ENCODE measurements at regions not wholly inside any gene's neighbourhood (a gene's known extent, or its start where the extent isn't known, plus 50 kb on each side); places are given as distances from the start of the nearest gene placed in this dataset.

DNA sequence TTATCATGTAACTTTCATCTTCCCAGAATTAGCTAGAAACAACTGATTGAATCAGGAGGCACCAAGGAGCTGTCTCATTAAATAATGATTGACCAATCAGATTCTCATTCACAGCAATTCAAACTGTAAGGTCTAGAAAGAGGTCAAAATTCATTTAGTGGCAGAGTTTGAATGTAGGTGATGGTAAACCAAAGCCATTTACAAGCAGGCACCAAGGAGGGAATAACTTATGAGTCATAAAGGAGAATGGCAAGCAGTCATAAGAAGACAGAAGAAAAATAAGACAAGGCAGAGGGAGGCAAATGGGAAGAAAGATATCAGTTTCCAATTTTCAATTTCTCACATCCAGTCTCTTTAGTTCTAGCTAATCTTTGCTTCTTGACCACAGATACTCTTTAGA, 52.9 kb upstream of the DEFB112 start:
- intact Hi-C loops (cut with micrococcal nuclease) = no loop called here
- H3K36me3 Mint-ChIP-seq (ENCODE audit: low read depth) = no peaks in the 10 kb centered on the region
- H3K4me1 Mint-ChIP-seq (ENCODE audit: low read depth) = no peaks in the 10 kb centered on the region
- no peak overlapping the region for H3K27ac Mint-ChIP-seq
- DNase-seq (ENCODE audit: low spot score) = no peak
- no peaks in the 10 kb centered on the region for H3K27me3 Mint-ChIP-seq (ENCODE audit: low read depth)
- no peak overlapping the region for H3K4me3 Mint-ChIP-seq (ENCODE audit: low read depth)
- H3K9me3 Mint-ChIP-seq = no peaks in the 10 kb centered on the region

- H3K4me3 Mint-ChIP-seq (ENCODE audit: low read depth) = no peak overlapping the region
- H3K27me3 Mint-ChIP-seq (ENCODE audit: low read depth) = no peaks in the 10 kb centered on the region
- H3K36me3 Mint-ChIP-seq (ENCODE audit: low read depth) = no peaks in the 10 kb centered on the region
- no peak overlapping the region for H3K27ac Mint-ChIP-seq
- DNase-seq (ENCODE audit: low spot score) = no peak
- intact Hi-C loops (cut with micrococcal nuclease) = no loop called here
- no peaks in the 10 kb centered on the region for H3K9me3 Mint-ChIP-seq
- no peaks in the 10 kb centered on the region for H3K4me1 Mint-ChIP-seq (ENCODE audit: low read depth)
Observed at GRCh38 chr6:50110587-50110986, 60.9 kb upstream of the DEFB112 start.

- no peaks in the 10 kb centered on the region for H3K27me3 Mint-ChIP-seq (ENCODE audit: low read depth)
- no peaks in the 10 kb centered on the region for H3K4me1 Mint-ChIP-seq (ENCODE audit: low read depth)
- intact Hi-C loops (cut with micrococcal nuclease) = no loop called here
- no peak overlapping the region for H3K27ac Mint-ChIP-seq
- H3K9me3 Mint-ChIP-seq = no peaks in the 10 kb centered on the region
- H3K4me3 Mint-ChIP-seq (ENCODE audit: low read depth) = no peak overlapping the region
- no peaks in the 10 kb centered on the region for H3K36me3 Mint-ChIP-seq (ENCODE audit: low read depth)
- no peak for DNase-seq (ENCODE audit: low spot score)
Observed at GRCh38 chr6:50112981-50113857, 63.5 kb upstream of the DEFB112 start.

DNA sequence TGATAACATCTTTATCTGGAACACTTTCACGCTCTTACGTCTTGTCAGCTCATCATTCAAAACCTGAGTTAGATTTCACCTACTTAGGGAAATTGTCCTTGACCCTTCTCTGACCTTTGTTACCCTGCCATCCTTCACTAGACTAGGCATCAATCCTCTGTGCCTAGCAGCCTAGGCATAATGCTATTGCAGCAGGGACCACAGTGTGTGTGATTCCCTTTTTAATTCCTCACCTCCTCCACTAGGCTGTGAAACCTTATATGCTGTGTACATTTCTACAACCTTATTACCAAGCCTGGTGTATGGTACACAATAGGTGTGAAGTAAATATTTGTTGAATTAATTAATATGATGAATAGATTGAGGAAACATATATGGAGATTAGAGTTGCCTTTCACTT, 66.7 kb upstream of the DEFB112 start:
- no peaks in the 10 kb centered on the region for H3K4me1 Mint-ChIP-seq (ENCODE audit: low read depth)
- H3K27ac Mint-ChIP-seq = no peak overlapping the region
- intact Hi-C loops (cut with micrococcal nuclease) = no loop called here
- H3K27me3 Mint-ChIP-seq (ENCODE audit: low read depth) = no peaks in the 10 kb centered on the region
- no peak overlapping the region for H3K4me3 Mint-ChIP-seq (ENCODE audit: low read depth)
- H3K36me3 Mint-ChIP-seq (ENCODE audit: low read depth) = no peaks in the 10 kb centered on the region
- H3K9me3 Mint-ChIP-seq = no peaks in the 10 kb centered on the region
- no peak for DNase-seq (ENCODE audit: low spot score)

DNA sequence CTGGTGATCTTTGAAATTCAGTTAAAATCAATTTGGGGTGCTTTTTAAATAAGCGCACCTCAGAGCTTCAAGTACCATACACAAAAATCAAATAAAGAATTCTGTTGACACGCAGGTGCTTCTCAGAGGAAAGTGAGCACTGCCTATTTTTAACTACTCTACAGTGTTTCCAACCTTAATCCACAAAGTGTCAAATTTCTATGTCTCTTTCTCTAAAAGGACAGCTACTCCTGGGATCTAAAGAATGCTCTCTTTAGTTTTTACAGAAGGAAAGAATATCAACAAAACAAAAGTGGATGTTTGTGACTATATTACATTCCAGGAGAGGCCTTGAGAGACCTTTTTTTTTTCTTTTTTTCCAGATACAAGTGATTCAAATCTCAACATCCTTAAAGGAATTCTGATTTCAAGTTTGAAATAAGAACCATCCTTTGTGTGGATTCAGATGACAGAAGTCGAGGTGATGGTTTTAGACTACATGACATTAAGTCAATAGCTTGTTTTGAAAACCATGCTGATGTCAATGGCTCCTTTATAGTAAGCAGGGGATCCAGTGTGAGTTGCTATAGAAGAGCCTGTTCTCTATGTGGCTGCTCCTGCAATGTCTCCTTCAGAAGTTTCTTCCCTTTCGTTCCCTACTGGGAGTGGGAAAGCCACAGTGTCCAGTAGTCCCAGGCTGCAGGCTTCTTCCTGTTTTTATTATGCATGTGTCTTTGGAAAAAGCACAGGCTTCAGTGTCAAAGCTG, 67.2 kb upstream of the DEFB112 start:
- H3K9me3 Mint-ChIP-seq = no peaks in the 10 kb centered on the region
- H3K4me3 Mint-ChIP-seq (ENCODE audit: low read depth) = no peak overlapping the region
- H3K36me3 Mint-ChIP-seq (ENCODE audit: low read depth) = no peaks in the 10 kb centered on the region
- H3K4me1 Mint-ChIP-seq (ENCODE audit: low read depth) = no peaks in the 10 kb centered on the region
- no peak for DNase-seq (ENCODE audit: low spot score)
- H3K27ac Mint-ChIP-seq = no peak overlapping the region
- intact Hi-C loops (cut with micrococcal nuclease) = no loop called here
- H3K27me3 Mint-ChIP-seq (ENCODE audit: low read depth) = no peaks in the 10 kb centered on the region

GRCh38 chr6:50120300-50120699, 70.6 kb upstream of the DEFB112 start:
- no peaks in the 10 kb centered on the region for H3K36me3 Mint-ChIP-seq (ENCODE audit: low read depth)
- DNase-seq (ENCODE audit: low spot score) = no peak
- intact Hi-C loops (cut with micrococcal nuclease) = no loop called here
- H3K4me1 Mint-ChIP-seq (ENCODE audit: low read depth) = no peaks in the 10 kb centered on the region
- H3K4me3 Mint-ChIP-seq (ENCODE audit: low read depth) = no peak overlapping the region
- no peak overlapping the region for H3K27ac Mint-ChIP-seq
- no peaks in the 10 kb centered on the region for H3K27me3 Mint-ChIP-seq (ENCODE audit: low read depth)
- H3K9me3 Mint-ChIP-seq = no peaks in the 10 kb centered on the region

GRCh38 chr6:50123688-50124087, 74.0 kb upstream of the DEFB112 start:
- no peaks in the 10 kb centered on the region for H3K4me1 Mint-ChIP-seq (ENCODE audit: low read depth)

DNA sequence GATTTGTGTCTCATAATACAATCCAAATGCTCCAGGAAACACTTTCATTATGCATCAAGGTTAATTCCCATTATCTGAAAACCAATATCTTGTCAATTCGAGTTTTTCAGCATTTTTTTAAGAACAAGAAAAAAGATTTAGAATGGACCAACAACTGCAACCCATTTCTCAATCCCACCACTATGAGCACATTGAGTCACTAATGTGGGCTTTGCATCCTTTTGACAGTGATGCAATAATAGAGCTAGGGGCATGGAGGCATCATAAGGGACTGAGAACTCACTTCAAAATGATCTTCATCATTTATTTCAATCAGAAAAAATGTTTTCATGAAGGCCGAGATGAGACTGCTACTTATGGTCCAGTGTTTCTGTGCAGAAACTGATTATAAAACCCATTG, 74.8 kb upstream of the DEFB112 start:
- Mint-ChIP-seq H3K27ac (no peak overlapping the region), H3K36me3 (ENCODE audit: low read depth) (no peaks in the 10 kb centered on the region), H3K9me3 (no peaks in the 10 kb centered on the region), H3K27me3 (ENCODE audit: low read depth) (no peaks in the 10 kb centered on the region), H3K4me3 (ENCODE audit: low read depth) (no peak overlapping the region), H3K4me1 (ENCODE audit: low read depth) (no peaks in the 10 kb centered on the region)
- intact Hi-C loops (cut with micrococcal nuclease) = no loop called here
- no peak for DNase-seq (ENCODE audit: low spot score)

More at GRCh38 chr6:50123688-50124087, 74.0 kb upstream of the DEFB112 start:
- DNase-seq (ENCODE audit: low spot score) = no peak
- H3K4me3 Mint-ChIP-seq (ENCODE audit: low read depth) = no peak overlapping the region
- H3K27ac Mint-ChIP-seq = no peak overlapping the region
- intact Hi-C loops (cut with micrococcal nuclease) = no loop called here
- H3K36me3 Mint-ChIP-seq (ENCODE audit: low read depth) = no peaks in the 10 kb centered on the region
- no peaks in the 10 kb centered on the region for H3K9me3 Mint-ChIP-seq
- no peaks in the 10 kb centered on the region for H3K27me3 Mint-ChIP-seq (ENCODE audit: low read depth)

GRCh38 chr6:50128420-50129005, 78.8 kb upstream of the DEFB112 start:
- Mint-ChIP-seq H3K27me3 (ENCODE audit: low read depth) (no peaks in the 10 kb centered on the region), H3K36me3 (ENCODE audit: low read depth) (no peaks in the 10 kb centered on the region)

GRCh38 chr6:50135968-50136367, 86.2 kb upstream of the DEFB112 start:
- intact Hi-C loops (cut with micrococcal nuclease) = no loop called here
- Mint-ChIP-seq H3K9me3 (no peaks in the 10 kb centered on the region), H3K4me3 (ENCODE audit: low read depth) (no peak overlapping the region), H3K36me3 (ENCODE audit: low read depth) (no peaks in the 10 kb centered on the region), H3K27me3 (ENCODE audit: low read depth) (no peaks in the 10 kb centered on the region), H3K27ac (no peak overlapping the region), H3K4me1 (ENCODE audit: low read depth) (no peaks in the 10 kb centered on the region)
- no peak for DNase-seq (ENCODE audit: low spot score)

More at GRCh38 chr6:50128420-50129005, 78.8 kb upstream of the DEFB112 start:
- Mint-ChIP-seq H3K4me3 (ENCODE audit: low read depth) (no peak overlapping the region), H3K4me1 (ENCODE audit: low read depth) (no peaks in the 10 kb centered on the region), H3K27ac (no peak overlapping the region), H3K9me3 (no peaks in the 10 kb centered on the region)
- intact Hi-C loops (cut with micrococcal nuclease) = loop anchor here (5.0 kb wide), 2 partner anchors 474 to 664 kb away; no protein-coding TSS in a partner anchor
- no peak for DNase-seq (ENCODE audit: low spot score)

- no peaks in the 10 kb centered on the region for H3K4me1 Mint-ChIP-seq (ENCODE audit: low read depth)
- no peaks in the 10 kb centered on the region for H3K36me3 Mint-ChIP-seq (ENCODE audit: low read depth)
- no peaks in the 10 kb centered on the region for H3K9me3 Mint-ChIP-seq
- DNase-seq (ENCODE audit: low spot score) = no peak
- H3K27ac Mint-ChIP-seq = no peak overlapping the region
- no peak overlapping the region for H3K4me3 Mint-ChIP-seq (ENCODE audit: low read depth)
- H3K27me3 Mint-ChIP-seq (ENCODE audit: low read depth) = no peaks in the 10 kb centered on the region
- intact Hi-C loops (cut with micrococcal nuclease) = no loop called here
Observed at GRCh38 chr6:50141100-50141499, 91.4 kb upstream of the DEFB112 start.

- intact Hi-C loops (cut with micrococcal nuclease) = no loop called here
- H3K9me3 Mint-ChIP-seq = no peaks in the 10 kb centered on the region
- H3K27me3 Mint-ChIP-seq (ENCODE audit: low read depth) = no peaks in the 10 kb centered on the region
Observed at GRCh38 chr6:50143011-50143719, 93.4 kb upstream of the DEFB112 start.

More at GRCh38 chr6:50143011-50143719, 93.4 kb upstream of the DEFB112 start:
- Mint-ChIP-seq H3K4me3 (ENCODE audit: low read depth) (no peak overlapping the region), H3K36me3 (ENCODE audit: low read depth) (no peaks in the 10 kb centered on the region), H3K27ac (no peak overlapping the region), H3K4me1 (ENCODE audit: low read depth) (no peaks in the 10 kb centered on the region)
- no peak for DNase-seq (ENCODE audit: low spot score)
